Mesodermal cell (in vitro differentiated cells): ENCODE measurements at regions not wholly inside any gene's neighbourhood (a gene's known extent, or its start where the extent isn't known, plus 50 kb on each side); places are given as distances from the start of the nearest gene placed in this dataset.

Experiments
- H3K27ac ChIP-seq: 2 replicates; pipeline ENCODE4 v1.7.0; 2013; ENCODE audit warnings: mild to moderate bottlenecking, low read depth, low read length, moderate library complexity; ENCODE audit not compliant: severe bottlenecking
- H3K36me3 ChIP-seq: 2 replicates; pipeline ENCODE4 v1.7.1; 2013; ENCODE audit warnings: mild to moderate bottlenecking, low read length, moderate library complexity; ENCODE audit not compliant: control insufficient read depth, insufficient read depth
- H3K4me1 ChIP-seq: one replicate; pipeline ENCODE4 v1.7.1; 2013; ENCODE audit warnings: mild to moderate bottlenecking, low read length; ENCODE audit not compliant: insufficient read depth, control insufficient read depth, poor library complexity, severe bottlenecking
- H3K4me3 ChIP-seq: 2 replicates; pipeline ENCODE4 v1.7.0; 2013; ENCODE audit warnings: low read length, control low read depth, mild to moderate bottlenecking; ENCODE audit not compliant: insufficient read depth, poor library complexity, severe bottlenecking; ENCODE audit errors: extremely low read depth
- H3K9me3 ChIP-seq: 2 replicates; pipeline ENCODE4 v1.7.1; 2013; ENCODE audit warnings: mild to moderate bottlenecking, low read length, moderate library complexity; ENCODE audit not compliant: control insufficient read depth
- WGBS, 2 experiments: methylation state at CpG; one replicate each; pipeline ENCODE4 v1.1.5; 2013; ENCODE audit warnings: missing lambda C conversion rate in 2 of 2; ENCODE audit not compliant: insufficient coverage in 2 of 2; 5-methylcytosine and 5-hydroxymethylcytosine counted together

GRCh38 chr2:3009005-3009404, 368.6 kb downstream of the EIPR1 start:
- no peaks in the 10 kb centered on the region for H3K4me1 ChIP-seq
- H3K4me3 ChIP-seq, result no peak overlapping the region
- WGBS, 2 experiments, result 67 to 77% methylated on average over 6 to 8 of the region's 8 CpGs
- H3K9me3 ChIP-seq, result no peaks in the 10 kb centered on the region
- no peaks in the 10 kb centered on the region for H3K36me3 ChIP-seq
- H3K27ac ChIP-seq, result no peak overlapping the region

- no peak overlapping the region for H3K4me3 ChIP-seq
- H3K4me1 ChIP-seq, result no peaks in the 10 kb centered on the region
- no peak overlapping the region for H3K27ac ChIP-seq
- H3K36me3 ChIP-seq, result no peaks in the 10 kb centered on the region
- H3K9me3 ChIP-seq, result no peaks in the 10 kb centered on the region
- 36 to 100% methylated on average over 1 to 2 of the region's 4 CpGs for WGBS, 2 experiments
Observed at GRCh38 chr2:3008561-3008960, 369.1 kb downstream of the EIPR1 start.

DNA sequence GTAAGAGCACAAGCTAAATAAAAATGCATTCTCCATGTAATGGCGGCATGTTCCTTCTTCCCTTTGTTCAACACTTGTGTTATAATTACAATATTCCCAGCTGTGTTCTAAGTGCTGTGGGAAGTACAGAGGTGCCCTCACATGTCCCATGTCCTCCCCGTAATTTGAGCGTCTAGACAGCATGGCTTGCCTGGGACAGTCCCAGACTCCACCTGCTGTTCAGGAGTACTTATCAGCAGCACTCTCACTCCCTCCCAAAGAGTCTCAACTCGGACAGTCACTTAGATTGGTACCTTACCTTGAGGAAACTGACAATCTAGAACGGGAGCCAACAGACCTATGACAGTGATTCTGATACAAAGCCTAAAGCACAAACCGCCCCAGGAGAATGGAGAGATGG, 370.5 kb downstream of the EIPR1 start:
- H3K27ac ChIP-seq, result no peak overlapping the region
- H3K9me3 ChIP-seq, result no peaks in the 10 kb centered on the region
- H3K4me3 ChIP-seq, result no peak overlapping the region
- no peaks in the 10 kb centered on the region for H3K4me1 ChIP-seq
- WGBS, 2 experiments, result 80 to 92% methylated on average over 5 of the region's 6 CpGs
- no peaks in the 10 kb centered on the region for H3K36me3 ChIP-seq

- WGBS, 2 experiments, result 93% methylated on average over 9 to 11 of the region's 12 CpGs
- Histone ChIP-seq H3K4me3 (no peak overlapping the region), H3K27ac (no peak overlapping the region), H3K4me1 (no peaks in the 10 kb centered on the region), H3K36me3 (no peaks in the 10 kb centered on the region), H3K9me3 (no peaks in the 10 kb centered on the region)
Observed at GRCh38 chr2:3005859-3006501, 371.6 kb downstream of the EIPR1 start.

- H3K36me3 ChIP-seq, result no peaks in the 10 kb centered on the region
- H3K9me3 ChIP-seq, result no peaks in the 10 kb centered on the region
- no peaks in the 10 kb centered on the region for H3K4me1 ChIP-seq
- no peak overlapping the region for H3K27ac ChIP-seq
- H3K4me3 ChIP-seq, result no peak overlapping the region
- 63 to 74% methylated on average over 8 to 12 of the region's 18 CpGs for WGBS, 2 experiments
Observed at GRCh38 chr2:3001615-3002560, 375.7 kb downstream of the EIPR1 start.

DNA sequence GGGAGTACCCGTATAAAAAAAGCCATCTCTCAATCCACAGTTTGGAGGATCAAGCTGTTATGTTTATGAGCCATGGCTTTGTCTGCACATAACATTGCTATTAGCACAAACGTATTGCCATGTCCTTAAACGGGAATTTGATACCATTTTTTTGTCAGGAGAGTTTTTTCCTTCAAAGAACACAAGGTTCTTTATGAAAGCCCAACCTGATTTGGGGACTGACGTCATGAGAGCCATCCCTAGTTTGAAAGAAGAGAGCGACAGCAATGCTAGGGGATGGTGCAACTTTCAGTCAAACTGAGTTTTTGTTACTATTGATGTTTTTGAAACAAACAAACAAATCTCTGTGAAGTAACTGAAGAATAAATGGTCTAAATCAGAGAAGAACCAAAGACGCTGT, 376.6 kb downstream of the EIPR1 start:
- Histone ChIP-seq H3K9me3 (no peaks in the 10 kb centered on the region), H3K4me3 (no peak overlapping the region), H3K27ac (no peak overlapping the region), H3K4me1 (no peaks in the 10 kb centered on the region), H3K36me3 (no peaks in the 10 kb centered on the region)
- WGBS, 2 experiments, result 46 to 60% methylated on average over 3 to 4 of the region's 6 CpGs

- Histone ChIP-seq H3K27ac (no peak overlapping the region), H3K9me3 (no peaks in the 10 kb centered on the region), H3K4me1 (no peaks in the 10 kb centered on the region), H3K4me3 (no peak overlapping the region), H3K36me3 (no peaks in the 10 kb centered on the region)
- 89% methylated on average over 8 of the region's 8 CpGs for WGBS, 2 experiments
Observed at GRCh38 chr2:3000125-3000524, 377.5 kb downstream of the EIPR1 start.

DNA sequence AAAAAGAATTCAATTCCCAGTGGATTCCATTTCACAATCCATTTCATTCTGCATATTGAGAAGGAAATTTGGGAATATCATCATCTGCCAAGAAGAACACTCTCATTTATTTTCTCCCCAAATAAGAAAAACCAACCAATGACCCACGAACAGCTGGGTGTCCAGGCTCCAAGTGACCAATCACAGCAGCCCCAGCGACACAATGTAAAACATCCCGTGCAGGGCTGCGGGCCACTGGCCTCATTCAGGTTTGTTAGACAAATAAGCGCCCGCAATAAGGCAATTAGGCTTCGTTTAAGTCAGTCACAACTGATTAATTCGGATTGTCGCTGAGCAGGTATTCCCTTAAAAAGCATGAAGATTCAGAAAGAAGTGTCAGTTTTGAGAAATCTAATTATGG, 378.6 kb downstream of the EIPR1 start:
- Histone ChIP-seq H3K27ac (no peak overlapping the region), H3K4me1 (no peaks in the 10 kb centered on the region), H3K36me3 (no peaks in the 10 kb centered on the region), H3K4me3 (no peak overlapping the region), H3K9me3 (no peaks in the 10 kb centered on the region)
- 75 to 80% methylated on average over 9 of the region's 9 CpGs for WGBS, 2 experiments

DNA sequence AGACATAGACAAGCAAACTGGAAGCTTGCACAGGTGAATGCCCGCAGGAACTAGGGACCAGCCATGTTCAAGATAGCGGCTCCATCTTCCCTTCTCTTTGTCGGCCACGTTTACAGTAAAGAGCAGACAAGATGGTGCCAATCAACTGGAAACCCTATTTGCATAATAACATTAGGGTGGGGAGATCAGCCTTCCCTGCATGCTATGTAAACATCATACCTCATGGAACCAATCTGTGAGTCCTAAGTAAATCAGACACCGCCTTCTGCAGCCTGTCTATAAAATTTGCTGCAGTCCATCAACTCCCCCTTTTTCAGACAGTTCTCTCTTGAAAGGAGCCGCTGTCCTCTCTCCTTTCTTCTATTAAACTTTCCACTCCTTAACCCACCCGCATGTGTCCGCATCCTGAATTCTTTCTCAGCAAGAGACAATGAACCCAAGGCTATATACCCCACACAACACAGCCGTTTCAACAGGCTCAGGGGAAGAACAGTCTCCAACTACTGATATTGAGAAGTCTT, 384.4 kb downstream of the EIPR1 start:
- Histone ChIP-seq H3K4me1 (no peaks in the 10 kb centered on the region), H3K27ac (no peak overlapping the region), H3K4me3 (no peak overlapping the region), H3K36me3 (no peaks in the 10 kb centered on the region), H3K9me3 (no peaks in the 10 kb centered on the region)
- 92 to 97% methylated on average over 5 to 9 of the region's 9 CpGs for WGBS, 2 experiments

DNA sequence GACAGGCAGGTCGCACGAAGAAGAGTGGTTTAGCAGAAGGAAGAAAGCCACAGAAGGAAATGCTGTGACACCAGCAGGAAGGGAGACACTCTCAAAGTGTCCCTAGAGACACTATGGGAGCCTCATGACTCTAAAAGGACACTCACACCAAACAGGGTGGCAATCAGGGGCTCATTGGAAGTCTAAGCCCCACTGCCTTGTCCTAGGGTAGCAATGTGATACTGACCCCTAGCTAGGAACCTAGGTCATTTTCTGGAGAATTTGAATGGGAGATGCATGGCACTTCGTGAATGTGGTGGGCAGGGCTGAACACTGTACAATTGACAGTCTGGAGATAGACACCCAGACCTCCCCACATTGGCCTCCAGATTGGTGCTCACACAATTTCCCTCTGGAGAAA, 385.0 kb downstream of the EIPR1 start:
- no peaks in the 10 kb centered on the region for H3K9me3 ChIP-seq
- H3K27ac ChIP-seq, result no peak overlapping the region
- no peaks in the 10 kb centered on the region for H3K4me1 ChIP-seq
- 93 to 94% methylated on average over 2 of the region's 3 CpGs for WGBS, 2 experiments
- no peaks in the 10 kb centered on the region for H3K36me3 ChIP-seq
- no peak overlapping the region for H3K4me3 ChIP-seq

GRCh38 chr2:2985020-2985419, 392.6 kb downstream of the EIPR1 start:
- H3K4me1 ChIP-seq, result no peaks in the 10 kb centered on the region
- WGBS, 2 experiments, result 40 to 75% methylated on average over 1 of the region's 2 CpGs
- no peak overlapping the region for H3K4me3 ChIP-seq
- no peaks in the 10 kb centered on the region for H3K9me3 ChIP-seq
- H3K27ac ChIP-seq, result no peak overlapping the region
- H3K36me3 ChIP-seq, result no peaks in the 10 kb centered on the region
